Activated gamma-delta T cell (primary cell): ENCODE measurements at regions not wholly inside any gene's neighbourhood (a gene's known extent, or its start where the extent isn't known, plus 50 kb on each side); places are given as distances from the start of the nearest gene placed in this dataset.

Experiments
- DNase-seq: peaks from one replicate; lab custom pipeline; 2025; lab: John Stamatoyannopoulos, UW

DNA sequence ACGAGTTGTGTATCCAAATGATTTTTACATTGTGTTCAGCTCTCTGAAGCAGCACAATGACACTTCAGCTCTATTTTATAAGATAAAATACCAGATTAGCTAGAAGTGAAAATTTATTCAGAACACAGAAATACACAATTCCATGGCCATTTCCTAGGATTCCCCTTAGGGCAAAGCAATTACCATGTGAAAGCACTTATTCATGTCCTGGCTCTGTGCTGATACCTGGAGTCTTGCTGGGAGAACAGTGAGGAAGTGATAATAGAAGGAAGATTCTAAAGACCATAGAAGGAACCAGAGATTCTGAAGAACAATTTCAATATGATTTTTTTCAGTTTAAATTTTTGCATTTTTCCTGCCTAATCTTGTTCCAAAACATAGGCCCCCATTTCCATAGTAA lies 657.4 kb upstream of the ZWINT start:
- DNase-seq = no peak

DNA sequence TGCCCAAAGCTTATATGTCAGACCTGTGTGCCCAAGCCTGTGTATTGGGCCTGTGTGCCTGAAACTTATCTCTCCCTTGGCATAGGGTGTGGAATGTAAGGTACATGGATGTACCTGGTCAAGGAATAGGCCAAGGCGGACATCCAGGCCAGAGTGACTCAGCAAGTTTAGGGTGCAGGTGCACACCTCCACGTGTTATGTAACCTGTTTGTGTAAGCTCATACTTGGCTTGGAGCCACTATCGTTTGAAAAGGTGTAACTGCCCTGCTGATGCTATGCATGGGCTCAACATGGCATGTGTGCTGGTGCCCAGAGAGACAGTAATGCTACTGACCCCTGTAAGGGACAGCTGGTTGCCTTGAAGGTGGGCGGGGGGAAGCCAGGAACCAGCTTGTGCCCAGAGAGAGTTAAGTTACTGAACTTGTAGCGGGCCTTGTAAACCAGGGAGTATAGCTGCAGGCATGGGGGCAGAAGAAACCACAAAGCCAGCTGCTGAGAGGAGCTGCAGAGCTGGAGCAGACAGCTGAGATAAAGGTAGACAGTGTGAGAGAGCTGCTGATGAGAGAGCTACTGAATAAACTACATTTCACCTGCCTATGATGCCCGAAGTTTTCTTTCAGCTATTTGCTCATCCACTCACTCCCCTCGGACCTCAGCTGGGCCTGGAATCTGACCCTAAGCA lies 656.4 kb upstream of the ZWINT start:
- DNase-seq = no peak

DNA sequence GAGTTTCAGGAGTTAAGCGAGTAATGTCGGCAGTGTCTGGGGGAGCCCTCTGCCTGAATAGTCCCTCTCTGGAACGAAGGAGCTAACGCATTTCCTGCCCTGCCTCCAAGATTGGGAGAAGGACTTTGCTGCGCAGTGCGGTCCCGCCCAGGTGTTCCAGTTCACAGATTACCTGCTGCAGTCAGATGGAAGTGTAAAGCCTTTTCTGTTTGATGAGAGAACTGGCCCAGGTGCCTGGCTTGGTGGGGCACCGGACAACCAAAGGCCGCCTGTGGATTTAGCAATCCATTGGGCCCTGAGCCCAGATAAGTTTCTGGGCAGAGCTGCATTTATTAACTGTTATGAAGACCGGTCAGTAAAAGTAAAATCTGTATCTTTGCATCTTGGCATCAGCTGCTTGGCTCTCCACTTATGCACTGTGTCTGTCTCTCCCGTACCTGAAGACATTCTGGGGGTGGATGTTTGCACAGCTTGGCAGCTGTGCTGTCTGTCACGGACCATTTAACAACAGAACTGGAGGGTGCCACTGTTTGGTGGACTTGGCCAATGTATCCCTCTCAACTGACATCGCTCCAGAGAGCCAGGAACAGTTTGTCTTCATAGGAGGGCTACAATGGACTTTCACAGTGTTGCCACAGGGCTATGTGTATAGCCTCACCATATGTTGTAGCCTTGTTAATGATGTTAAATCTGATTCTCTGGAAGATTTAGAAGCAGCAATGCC lies 654.7 kb upstream of the ZWINT start:
- DNase-seq = no peak

DNA sequence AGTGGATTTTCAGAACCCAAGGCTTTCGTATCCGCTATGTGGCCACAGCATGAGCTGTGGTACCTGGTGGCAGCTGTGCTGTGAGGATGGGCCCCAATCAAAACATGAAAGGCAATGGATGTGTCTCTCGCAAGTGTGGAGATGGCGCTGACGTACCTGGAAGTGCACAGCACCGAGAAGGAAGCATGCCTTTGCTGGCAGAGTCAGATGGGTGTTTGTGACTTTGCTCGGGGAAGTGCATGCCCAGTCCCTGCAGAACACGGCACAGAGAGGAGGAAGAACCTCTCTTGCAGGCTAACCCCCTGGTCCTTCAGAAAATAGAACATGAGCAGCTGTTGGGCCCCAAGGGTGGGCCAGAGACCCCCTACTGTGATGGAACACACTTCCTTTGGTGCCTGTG lies 654.1 kb upstream of the ZWINT start:
- no peak for DNase-seq

DNA sequence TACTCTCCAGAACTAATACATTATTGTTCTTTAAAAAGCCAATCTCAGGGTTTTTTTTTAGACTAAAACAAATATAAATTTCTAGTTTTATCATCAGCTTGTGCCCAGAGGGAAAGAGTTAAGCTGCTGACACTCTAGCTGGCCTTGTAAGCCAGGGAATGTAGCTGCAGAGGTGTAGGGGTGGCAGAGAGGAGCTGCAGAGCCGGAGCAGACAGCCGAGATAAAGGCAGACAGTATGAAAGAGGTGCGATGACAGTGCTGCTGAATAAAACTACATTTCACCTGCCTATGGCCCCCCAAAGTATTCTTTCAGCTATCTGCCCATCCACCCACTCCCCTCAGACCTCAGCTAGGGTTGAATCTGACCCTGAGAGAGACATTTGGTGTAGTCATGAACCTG lies 653.7 kb upstream of the ZWINT start:
- no peak for DNase-seq

DNA sequence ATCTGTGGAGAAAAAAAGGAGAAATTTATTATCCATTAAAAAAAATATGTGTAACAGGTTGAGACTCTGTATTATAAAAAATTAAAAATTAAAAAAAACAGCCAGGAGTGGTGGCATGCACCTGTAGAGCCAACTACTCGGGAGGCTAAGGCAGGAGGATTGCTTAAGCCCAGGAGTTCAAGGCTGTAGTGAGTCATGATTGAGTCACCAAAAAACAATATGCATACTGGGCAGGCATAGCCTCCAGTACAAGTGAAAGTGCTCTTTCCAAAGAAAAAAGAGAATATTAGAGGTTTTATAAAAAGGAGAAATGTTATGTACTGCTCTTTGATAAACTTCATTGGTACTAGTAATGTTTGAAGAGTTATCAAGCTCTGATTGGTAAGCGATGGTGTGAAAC lies 647.1 kb upstream of the ZWINT start:
- DNase-seq = no peak

DNA sequence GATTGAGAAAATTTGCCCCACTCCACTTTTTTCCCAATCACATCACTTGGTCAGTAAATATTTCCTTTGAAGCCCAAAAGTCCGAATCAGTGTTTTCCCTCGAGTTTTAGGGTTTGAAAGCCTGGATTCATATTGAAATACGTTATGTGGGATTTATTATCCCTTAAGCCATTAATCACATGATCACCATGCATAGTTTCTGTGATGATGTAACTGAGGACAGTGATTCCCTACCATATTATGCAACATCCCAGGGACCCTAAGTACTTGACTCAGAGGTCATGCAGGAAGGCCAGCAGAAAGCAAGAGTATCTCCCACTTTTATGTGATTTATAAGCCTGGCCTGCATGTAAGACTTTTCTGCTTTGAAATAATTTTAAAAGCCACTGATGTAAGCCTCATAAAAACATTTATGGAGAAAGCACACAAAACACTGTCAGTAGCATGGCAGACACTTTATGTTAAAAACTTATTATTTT lies 630.6 kb upstream of the ZWINT start:
- DNase-seq = no peak

DNA sequence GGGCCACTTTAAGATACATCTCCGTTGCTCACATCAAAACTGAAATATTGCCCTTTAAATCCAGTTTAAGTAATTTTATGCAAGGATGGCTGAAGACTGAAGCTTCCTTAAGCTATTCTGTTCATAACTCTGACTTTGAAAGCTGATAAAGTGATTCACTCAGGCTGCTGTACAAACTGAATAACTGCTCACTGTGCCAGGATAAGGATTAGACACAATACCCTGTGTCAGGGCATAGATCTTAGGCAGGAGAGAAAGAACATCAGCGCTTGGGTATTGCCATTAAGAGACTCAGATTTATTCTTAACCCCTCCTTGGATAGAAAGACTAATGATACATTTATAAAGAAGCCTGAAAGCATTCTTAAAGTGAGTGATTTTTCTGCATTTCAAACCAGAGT lies 614.5 kb upstream of the ZWINT start:
- DNase-seq = no peak

DNA sequence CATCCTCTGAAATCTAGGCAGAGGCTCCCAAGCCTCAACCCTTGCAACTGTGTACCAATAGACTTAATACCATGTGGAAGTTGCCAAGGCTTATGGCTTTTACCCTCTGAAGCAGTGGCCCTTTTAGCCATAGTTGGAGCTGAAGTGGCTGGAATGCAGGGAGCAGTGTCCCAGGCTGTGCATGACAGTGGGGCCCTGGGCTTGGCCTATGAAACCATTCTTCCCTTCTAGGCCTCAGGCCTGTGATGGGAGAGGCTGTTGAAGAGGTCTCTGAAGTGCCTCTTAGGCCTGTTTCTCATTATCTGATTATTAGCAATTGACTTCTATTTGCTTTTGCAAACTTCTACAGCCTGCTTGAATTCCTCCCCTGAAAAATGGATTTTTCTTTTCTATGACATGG lies 612.7 kb upstream of the ZWINT start:
- no peak for DNase-seq

DNA sequence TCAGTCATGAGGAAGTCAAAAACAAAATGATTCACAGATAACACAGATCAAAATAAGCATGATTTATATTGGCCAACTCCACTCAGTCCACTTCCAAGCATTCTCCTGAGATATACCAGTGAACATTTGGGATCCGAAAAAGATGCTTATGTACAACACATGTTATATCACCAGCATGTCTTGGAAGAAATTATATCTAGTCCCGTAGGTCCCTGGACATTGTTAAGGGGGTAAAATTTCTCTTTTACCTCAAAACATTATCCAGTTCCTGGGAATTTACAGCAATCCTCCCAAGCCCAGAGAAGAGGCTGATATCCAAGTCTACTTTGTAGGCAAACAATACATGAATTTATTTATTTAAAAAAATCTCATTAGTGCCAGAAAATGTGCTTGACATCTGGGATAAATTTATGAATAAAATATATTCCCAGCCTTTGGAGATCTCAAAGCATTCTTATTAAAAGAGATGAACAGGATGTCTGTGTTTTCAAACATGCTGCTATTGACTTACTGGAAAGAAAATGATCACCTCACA lies 582.2 kb upstream of the ZWINT start:
- DNase-seq = no peak

DNA sequence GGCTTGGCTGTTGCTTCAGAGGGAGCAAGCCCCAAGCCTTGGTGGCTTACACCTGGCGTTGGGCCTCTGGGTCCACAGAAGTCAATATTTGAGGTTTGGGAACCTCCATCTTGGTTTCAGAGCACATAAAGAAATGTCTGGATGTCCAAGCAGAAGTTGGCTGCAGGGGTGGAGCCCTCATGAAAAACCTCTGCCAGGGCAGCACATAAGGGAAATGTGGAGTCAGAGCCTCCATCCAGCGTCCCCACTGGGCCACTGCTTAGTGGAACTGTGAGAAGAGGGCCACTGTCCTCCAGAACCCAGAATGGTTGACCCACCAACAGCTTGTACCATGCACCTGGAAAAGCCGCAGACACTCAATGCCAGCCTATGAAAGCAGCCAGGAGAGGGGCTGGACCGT lies 573.5 kb upstream of the ZWINT start:
- no peak for DNase-seq

DNA sequence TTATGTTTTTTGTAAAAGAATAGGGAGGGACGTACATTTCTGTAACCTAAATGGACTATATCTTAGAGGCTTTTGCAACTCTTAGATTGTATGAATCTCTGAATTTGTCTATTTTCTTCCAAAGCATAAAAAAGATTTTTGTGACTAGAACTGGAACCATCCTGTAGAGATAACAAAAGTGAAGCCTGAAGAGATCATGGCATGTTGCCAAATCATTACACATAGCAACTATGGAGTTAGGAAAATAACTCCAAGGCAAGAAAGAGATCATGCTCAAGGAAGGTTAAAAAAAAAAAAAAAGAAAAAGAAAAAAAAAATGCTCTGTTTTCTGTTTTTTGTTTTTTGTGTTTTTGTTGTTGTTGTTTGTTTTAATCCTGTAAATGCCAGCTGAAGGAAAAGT lies 567.7 kb upstream of the ZWINT start:
- DNase-seq = no peak

DNA sequence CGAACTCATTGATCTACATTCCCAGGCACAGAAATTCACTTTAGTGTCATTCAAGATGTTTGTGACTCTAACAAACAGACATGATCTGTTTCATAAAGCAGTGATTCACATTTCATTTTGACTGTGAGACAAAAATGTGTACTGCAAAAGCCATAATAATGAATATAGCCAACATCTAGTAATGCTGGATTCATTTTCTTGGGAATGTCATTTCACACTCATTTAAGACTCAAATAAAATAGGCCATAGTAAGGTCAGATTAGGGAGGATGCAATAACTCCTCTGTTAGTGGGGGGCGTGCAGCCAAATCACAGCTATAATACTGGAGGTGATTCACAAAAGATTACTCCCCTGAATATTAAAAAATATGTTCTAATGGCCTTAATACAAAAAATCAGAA lies 566.6 kb upstream of the ZWINT start:
- DNase-seq = no peak

DNA sequence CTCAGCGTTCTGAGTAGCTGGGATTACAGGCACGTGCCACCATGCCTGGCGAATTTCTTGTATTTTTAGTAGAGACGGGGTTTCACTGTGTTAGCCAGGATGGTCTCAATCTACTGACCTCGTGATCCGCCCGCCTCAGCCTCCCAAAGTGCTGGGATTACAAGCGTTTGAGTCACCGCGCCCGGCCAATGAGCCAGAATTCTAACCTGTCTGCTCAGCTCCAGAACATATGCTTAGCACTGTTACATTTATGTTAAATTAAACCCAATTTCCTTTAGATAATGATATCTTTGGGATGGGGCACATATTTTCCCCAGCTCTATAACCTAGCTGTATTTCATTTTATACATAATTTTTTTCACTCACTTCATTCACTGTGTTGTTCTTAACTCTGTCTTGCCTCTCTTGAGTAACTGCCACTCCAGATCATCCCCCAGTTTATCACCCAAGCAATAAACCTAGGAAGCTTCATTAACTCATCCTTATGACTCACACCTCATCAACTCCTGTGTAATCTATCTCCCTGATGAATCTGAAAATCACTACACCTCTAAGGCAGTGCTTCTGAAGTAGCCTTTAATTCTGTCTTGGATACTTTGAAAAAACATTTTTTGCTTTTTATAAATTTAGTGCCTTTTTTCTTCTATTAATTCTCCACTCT lies 559.7 kb upstream of the ZWINT start:
- no peak for DNase-seq

DNA sequence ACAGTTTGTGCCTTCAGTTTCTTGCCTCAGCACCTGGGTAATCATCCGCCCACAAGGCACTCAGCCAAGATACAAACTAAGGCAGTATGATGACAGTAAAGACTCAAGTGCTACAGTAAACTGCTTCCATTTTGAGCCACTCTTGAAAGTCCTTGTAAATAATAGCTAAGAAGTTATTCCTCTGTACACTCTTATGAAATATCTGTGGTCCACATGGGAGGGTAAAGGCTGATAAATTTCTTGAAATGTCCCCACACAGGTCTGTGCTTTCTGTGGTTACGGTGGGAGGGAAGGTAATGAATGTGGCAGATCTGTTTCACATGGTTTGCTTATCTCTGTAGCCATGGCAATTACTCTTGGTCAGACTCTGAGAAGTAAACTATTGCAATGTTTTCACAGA lies 551.0 kb upstream of the ZWINT start:
- DNase-seq = no peak

DNA sequence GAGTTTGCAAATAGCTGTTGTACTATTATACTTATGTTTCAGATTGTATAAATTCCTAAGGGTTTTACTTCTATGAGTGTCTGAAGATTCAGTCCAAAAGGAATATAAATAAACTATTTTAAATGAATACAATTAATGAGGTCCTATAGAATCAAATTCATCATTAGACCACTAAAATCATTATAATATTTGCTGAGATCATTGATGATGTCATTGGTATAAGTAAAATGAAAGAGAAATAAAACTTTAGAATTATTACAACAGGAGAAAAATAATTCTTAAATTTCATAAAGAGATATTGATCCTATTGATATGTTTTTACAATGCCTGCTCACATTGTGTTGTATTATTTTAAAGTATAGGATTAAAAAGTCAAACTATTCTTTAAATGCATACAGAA lies 544.0 kb upstream of the ZWINT start:
- DNase-seq = no peak

DNA sequence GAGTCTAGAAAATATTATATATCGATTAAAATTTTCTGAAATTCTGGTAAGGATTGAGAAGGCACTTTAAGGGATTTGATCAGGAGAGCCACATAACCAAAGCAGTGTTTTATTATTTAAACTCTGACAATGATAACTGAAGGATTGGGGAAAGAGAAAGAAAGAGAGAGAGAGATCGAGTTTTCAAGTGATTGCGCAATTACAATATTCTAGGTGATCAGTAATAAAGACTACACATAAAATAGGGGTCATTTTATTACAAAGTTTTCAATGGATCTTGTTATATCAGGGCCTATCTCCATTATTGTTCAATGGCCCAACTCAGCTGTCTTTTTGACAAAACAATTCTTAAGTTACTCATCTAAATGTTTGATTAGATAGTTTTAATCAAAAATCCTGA lies 541.5 kb upstream of the ZWINT start:
- no peak for DNase-seq

DNA sequence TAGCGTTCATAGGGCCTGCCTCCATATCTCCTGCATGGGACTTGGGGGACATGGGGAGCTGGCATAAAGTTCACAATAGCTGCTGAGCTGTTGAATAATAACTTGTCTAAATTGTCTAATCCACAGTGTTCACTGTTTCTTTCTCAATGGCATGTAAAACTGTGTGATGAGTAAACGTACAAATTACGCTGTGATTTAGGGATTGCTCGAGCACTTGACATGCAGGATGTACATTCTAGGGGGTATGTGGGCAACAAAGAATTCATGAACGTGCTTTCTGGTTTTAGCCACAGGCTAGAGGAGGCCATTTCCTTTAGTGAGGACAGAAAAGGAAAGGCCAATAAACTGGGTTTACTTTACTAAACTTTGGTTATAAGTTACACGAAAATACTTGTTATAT lies 534.2 kb upstream of the ZWINT start:
- DNase-seq = no peak

DNA sequence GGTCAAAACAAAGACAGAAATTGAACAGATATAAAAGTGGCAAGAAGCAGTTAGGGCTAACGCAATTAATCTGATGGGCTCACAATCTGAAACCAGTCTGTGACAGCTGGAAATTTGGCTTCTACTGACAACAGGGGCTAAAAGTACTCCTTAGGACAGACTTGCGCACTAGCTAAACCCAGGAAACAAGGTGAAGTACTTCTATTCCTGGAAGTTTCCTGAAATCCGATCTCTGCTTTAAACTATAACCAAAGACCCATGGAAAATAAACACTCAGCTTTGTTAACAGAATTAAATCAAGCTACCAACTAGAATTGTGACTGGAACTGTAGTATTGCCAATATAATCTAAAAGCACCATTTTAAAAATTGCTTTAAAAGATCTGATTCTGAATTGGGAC lies 520.2 kb upstream of the ZWINT start:
- DNase-seq = no peak

DNA sequence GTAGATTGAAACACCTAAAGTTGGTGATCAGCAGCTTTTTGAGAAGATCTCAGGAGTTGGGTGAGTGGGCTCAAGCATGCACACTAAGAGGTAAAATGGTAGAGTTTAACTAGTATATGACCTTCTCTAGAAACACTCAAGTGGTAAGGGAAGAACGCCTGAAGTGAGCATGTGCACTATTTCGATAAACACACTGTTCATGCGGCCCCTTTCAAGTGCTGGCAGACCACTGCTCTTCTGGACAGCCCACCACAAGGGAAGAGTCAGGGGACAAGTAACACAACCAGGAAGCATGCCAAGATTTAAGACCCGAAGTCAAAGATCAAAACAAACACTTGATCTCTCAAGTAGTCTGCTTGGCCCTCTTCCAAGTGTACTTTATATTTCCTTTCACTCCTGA lies 519.5 kb upstream of the ZWINT start:
- DNase-seq = no peak

DNA sequence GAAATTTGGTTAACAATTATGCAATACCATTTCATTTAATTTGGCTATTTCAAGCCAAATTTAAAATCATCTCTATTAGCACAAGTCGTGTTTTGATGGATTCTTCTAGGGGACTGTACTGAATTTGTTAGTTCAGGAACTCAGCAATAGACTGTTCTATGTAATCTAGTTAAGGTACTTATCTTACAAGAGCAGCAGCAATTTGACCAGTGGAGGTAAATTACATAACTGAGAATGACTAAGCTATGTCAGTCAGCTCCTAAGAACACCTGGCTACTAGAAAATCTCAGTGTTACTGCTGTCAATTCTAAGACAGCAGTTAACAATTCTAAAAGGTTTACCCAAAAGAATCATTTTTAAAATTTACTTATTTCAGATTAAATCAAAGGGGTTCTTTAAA lies 513.9 kb upstream of the ZWINT start:
- DNase-seq = no peak

DNA sequence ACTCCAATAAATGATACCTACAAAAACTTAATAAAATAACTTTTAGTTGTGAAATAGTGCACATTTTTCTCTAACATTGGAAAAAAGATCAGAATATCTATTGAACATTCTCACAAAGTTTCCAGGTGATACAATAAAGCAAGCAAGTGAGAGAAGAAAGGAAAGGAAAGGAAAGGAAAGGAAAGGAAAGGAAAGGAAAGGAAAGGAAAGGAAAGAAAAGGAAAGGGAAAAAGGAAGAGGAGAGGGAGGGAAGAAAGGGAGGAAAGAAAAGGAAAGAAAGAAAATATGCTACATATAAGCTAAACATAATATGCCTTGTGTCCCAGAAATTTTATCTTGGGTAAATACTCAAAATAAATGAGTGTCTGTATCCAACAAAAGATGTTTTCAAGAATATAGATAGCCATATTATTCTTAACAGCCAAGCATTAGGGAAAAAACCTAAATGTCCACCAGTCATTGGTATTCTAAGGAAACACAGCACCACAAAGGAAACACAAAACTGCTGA lies 510.2 kb upstream of the ZWINT start:
- DNase-seq = no peak

DNA sequence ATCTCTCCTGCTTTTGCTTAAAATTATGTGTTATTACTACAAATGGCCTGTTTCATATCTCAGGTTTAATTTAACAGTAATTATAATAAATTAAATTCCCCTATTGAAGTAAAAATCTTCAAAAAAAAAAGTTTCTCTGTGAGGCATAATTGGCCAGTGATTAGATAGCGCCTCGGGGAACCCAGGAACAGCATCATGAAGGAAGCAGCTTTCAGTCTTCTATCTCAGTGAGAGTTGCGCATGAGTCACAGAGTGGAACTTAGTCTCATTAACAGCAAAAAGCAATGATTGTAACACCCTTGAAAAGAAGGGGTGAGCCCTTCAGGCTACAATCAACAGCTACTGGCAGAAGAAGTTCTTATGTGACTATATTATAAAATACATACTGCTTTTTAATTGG lies 506.2 kb upstream of the ZWINT start:
- no peak for DNase-seq
